ENCODE measurements at regions not wholly inside any gene's neighbourhood (a gene's known extent, or its start where the extent isn't known, plus 50 kb on each side); places are given as distances from the start of the nearest gene placed in this dataset.

GRCh38 chr17:13961265-13961664 is 108.0 kb upstream of the COX10 start:
- ChIA-PET POLR2A (no interaction called here), CTCF (no interaction called here)
- Histone ChIP-seq H3K4me1 (ENCODE audit: control insufficient read depth, extremely low read depth, insufficient read depth, low read length) (no peaks in the 10 kb centered on the region), H3K9ac (replicated peaks; ENCODE audit: extremely low read depth, insufficient read depth, low read length) (no peak overlapping the region), H3K79me2 (ENCODE audit: control insufficient read depth, insufficient read depth, low read length) (no peaks in the 10 kb centered on the region), H3K9me3 (replicated peaks; ENCODE audit: control insufficient read depth, insufficient read depth, low read length) (no peaks in the 10 kb centered on the region), H3K36me3 (ENCODE audit: control insufficient read depth in 2 of 2, extremely low read depth in 1 of 2, insufficient read depth in 2 of 2, low read length in 2 of 2) (no peaks in the 10 kb centered on the region), H3K27me3 (ENCODE audit: control insufficient read depth in 2 of 2, insufficient read depth in 2 of 2, low read length in 2 of 2) (no peaks in the 10 kb centered on the region), H3K4me2 (ENCODE audit: insufficient read depth, low read length) (no peak overlapping the region), H3K9me1 (replicated peaks; ENCODE audit: control insufficient read depth, extremely low read depth, insufficient read depth, low read length) (no peaks in the 10 kb centered on the region), H3K27ac (ENCODE audit: insufficient read depth, low read depth, low read length) (no peak overlapping the region), H3K4me3 (replicated peaks in 1 of 3; ENCODE audit: insufficient read depth in 1 of 3, low read depth in 1 of 3, low read length in 3 of 3) (no peak overlapping the region), H4K20me1 (replicated peaks; ENCODE audit: control insufficient read depth, extremely low read depth, insufficient read depth, low read length) (no peaks in the 10 kb centered on the region), H2AFZ (ENCODE audit: low read depth, low read length) (no peak overlapping the region)
- DNase-seq (ENCODE audit: low read depth, low spot score), result no peak
- TF ChIP-seq POLR2AphosphoS5 (IDR thresholded peaks at IDR 0.05; ENCODE audit: insufficient read depth, low read depth, low read length), result no peak
- TF ChIP-seq MYC (IDR thresholded peaks at IDR 0.05; ENCODE audit: low read depth, low read length), result no peak
- TF ChIP-seq POLR2A (IDR thresholded peaks at IDR 0.05; ENCODE audit: low read depth, low read length), result no peak
- no peak for TF ChIP-seq EZH2 (IDR thresholded peaks at IDR 0.05; ENCODE audit: borderline replicate concordance, low read depth, low read length, severe bottlenecking)
- no peak for TF ChIP-seq FOS (IDR thresholded peaks at IDR 0.05; ENCODE audit: borderline replicate concordance, insufficient read depth, low read length)
- no peak for TF ChIP-seq GATA2 (IDR thresholded peaks at IDR 0.05; ENCODE audit: insufficient read depth, insufficient read length, low read depth, low read length)
- no peak for TF ChIP-seq MAX (IDR thresholded peaks at IDR 0.05; ENCODE audit: insufficient read depth, insufficient read length)
- no peak for TF ChIP-seq JUN (IDR thresholded peaks at IDR 0.05; ENCODE audit: borderline replicate concordance, insufficient read depth, insufficient read length, low read depth)
- TF ChIP-seq CTCF (IDR thresholded peaks at IDR 0.05; ENCODE audit: extremely low read depth in 1 of 2, insufficient read depth in 1 of 2, low read depth in 1 of 2, low read length in 2 of 2), result no peak
- dilution Hi-C loops (cut with MboI; ENCODE audit: extremely low pct_ligation_motif_present, low sequenced_read_pairs) (no loop called here), intact Hi-C loops (cut with micrococcal nuclease) (no loop called here)
- no TSS peak for BruUV-seq (replicated peaks)
- no peak for FAIRE-seq

All from endothelial cell of umbilical vein (primary cell).